Esophagus squamous epithelium (tissue), 4 donors: ENCODE measurements at regions not wholly inside any gene's neighbourhood (a gene's known extent, or its start where the extent isn't known, plus 50 kb on each side); places are given as distances from the start of the nearest gene placed in this dataset.

Experiments used
- POLR2A ChIP-seq, 4 donors: fragments of 450-650 bp; IDR thresholded peaks; one replicate each; pipeline ENCODE4 v1.6.1; 2017; ENCODE audit warnings: antibody characterized with exemption in 4 of 4, mild to moderate bottlenecking in 4 of 4, moderate library complexity in 3 of 4
- TF ChIP-seq, protein P1 (sequence below), 6 experiments: fragments of 450-650 bp in 4 of 6; fragments of 200-600 bp in 2 of 6; sonication (generic) in 2 of 6; IDR thresholded peaks; one replicate each; pipeline ENCODE4 v1.5.1; 2016 to 2019; ENCODE audit warnings: antibody characterized with exemption in 6 of 6, mild to moderate bottlenecking in 4 of 6, moderate library complexity in 4 of 6

DNA sequence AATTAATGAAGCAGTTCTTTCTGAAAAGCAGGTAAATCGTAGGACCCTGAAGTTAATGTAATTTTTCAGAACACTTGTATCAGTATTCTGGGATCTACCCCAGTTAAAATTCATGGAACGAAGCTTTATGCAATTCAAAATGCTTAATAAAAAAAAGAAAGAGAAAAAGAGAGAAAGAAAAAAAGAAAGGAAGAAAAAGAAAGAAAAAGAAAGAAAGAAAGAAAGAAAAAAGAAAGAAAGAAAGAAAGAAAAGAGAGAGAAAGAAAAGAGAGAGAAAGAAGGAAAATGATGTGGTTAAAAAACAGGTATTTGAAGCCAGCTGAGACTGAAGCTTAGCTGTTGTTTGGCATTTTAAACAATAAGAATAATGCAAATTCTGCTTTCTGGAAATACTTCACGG is 427.4 kb upstream of the AKR1E2 start:
- TF ChIP-seq, protein P1, sequence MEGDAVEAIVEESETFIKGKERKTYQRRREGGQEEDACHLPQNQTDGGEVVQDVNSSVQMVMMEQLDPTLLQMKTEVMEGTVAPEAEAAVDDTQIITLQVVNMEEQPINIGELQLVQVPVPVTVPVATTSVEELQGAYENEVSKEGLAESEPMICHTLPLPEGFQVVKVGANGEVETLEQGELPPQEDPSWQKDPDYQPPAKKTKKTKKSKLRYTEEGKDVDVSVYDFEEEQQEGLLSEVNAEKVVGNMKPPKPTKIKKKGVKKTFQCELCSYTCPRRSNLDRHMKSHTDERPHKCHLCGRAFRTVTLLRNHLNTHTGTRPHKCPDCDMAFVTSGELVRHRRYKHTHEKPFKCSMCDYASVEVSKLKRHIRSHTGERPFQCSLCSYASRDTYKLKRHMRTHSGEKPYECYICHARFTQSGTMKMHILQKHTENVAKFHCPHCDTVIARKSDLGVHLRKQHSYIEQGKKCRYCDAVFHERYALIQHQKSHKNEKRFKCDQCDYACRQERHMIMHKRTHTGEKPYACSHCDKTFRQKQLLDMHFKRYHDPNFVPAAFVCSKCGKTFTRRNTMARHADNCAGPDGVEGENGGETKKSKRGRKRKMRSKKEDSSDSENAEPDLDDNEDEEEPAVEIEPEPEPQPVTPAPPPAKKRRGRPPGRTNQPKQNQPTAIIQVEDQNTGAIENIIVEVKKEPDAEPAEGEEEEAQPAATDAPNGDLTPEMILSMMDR (IDR thresholded peaks at IDR 0.05) = no peak
- no peak for TF ChIP-seq POLR2A (IDR thresholded peaks at IDR 0.05)
